Vagina (tissue), 2 donors: ENCODE measurements at regions not wholly inside any gene's neighbourhood (a gene's known extent, or its start where the extent isn't known, plus 50 kb on each side); places are given as distances from the start of the nearest gene placed in this dataset.

Experiments used
- CTCF ChIP-seq, 3 experiments: fragments of 450-650 bp in 2 of 3; fragments of 200-600 bp in 1 of 3; sonication (generic) in 1 of 3; IDR thresholded peaks; one replicate each; pipeline ENCODE4 v1.5.1; 2017 to 2019; ENCODE audit warnings: antibody characterized with exemption in 3 of 3, mild to moderate bottlenecking in 2 of 3, moderate library complexity in 2 of 3
- POLR2AphosphoS5 ChIP-seq, 2 donors: sonication (generic); formaldehyde crosslinking; IDR thresholded peaks; one replicate each; pipeline ENCODE4 v1.9.0; 2017; ENCODE audit warnings: antibody characterized with exemption in 2 of 2, mild to moderate bottlenecking in 2 of 2, low read depth in 1 of 2; ENCODE audit not compliant: insufficient read depth in 1 of 2

DNA sequence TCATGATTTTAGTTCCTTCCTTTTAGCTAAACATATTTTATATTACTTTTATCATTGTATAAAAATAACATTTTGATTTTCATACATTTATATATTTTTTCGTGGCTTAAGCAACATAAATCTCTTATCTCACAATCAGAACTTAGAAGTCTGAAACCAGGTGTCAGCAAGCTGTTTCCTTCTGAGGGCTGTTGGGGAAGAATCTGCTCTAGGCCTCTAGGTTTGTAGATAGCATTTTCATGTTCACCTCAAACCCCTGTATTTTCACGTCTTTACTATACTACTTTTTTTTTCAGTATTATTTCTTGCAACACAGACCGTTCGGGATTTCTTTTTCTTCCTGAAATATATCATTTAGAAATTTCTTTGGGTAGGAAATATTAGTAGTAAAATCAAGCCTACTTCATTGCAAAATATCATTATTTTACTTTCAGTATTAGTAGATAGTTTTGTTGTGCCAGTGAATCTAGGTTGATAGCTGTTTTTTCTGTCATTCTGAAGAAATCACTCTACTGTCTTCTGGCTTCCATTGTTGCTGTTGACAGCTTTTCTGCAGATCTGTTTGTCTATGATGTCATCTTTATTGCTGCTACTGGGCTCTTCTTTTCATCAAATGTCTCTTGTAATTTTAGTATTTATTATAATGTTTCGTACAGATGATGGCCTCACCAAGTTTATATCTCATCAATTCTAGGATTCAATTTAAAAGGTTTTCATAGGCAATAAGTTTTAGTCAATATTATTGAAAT lies 756.3 kb downstream of the VGLL3 start:
- no peak for TF ChIP-seq CTCF (IDR thresholded peaks at IDR 0.05)
- no peak for TF ChIP-seq POLR2AphosphoS5 (IDR thresholded peaks at IDR 0.05; ENCODE audit: insufficient read depth in 1 of 2, low read depth in 1 of 2)
